DOHH2 (cell line): ENCODE measurements at regions not wholly inside any gene's neighbourhood (a gene's known extent, or its start where the extent isn't known, plus 50 kb on each side); places are given as distances from the start of the nearest gene placed in this dataset.

Source experiments
- H3F3A ChIP-seq: fragments of 200-600 bp; sonication (generic), shearing (Covaris generic); 2 replicates; pipeline ENCODE4 v1.6.0; 2016; ENCODE audit warnings: antibody characterized with exemption, mild to moderate bottlenecking; ENCODE audit not compliant: control insufficient read depth, insufficient read depth
- H3K27ac ChIP-seq: fragments of 200-600 bp; sonication (generic); 2 replicates; pipeline ENCODE4 v1.5.1; 2014; ENCODE audit warnings: low read depth, mild to moderate bottlenecking, low read length, moderate library complexity
- H3K27me3 ChIP-seq: fragments of 200-600 bp; sonication (generic); 2 replicates; pipeline ENCODE4 v1.6.1; 2014; ENCODE audit warnings: mild to moderate bottlenecking, low read length, mixed read lengths; ENCODE audit not compliant: control insufficient read depth
- H3K36me3 ChIP-seq: fragments of 200-600 bp; sonication (generic); 2 replicates; pipeline ENCODE4 v1.6.1; 2014; ENCODE audit warnings: mild to moderate bottlenecking, low read length, moderate library complexity, mixed read lengths; ENCODE audit not compliant: control insufficient read depth
- H3K4me1 ChIP-seq: fragments of 200-600 bp; sonication (generic); 2 replicates; pipeline ENCODE4 v1.6.1; 2014; ENCODE audit warnings: mild to moderate bottlenecking, low read length, mixed read lengths; ENCODE audit not compliant: control insufficient read depth
- H3K4me2 ChIP-seq: fragments of 200-600 bp; sonication (generic); 2 replicates; pipeline ENCODE4 v1.6.0; 2014; ENCODE audit warnings: mild to moderate bottlenecking, low read length, moderate library complexity
- H3K4me3 ChIP-seq: fragments of 200-600 bp; sonication (generic); 2 replicates; pipeline ENCODE4 v1.5.1; 2014; ENCODE audit warnings: mild to moderate bottlenecking, low read length, mixed read lengths
- H3K79me2 ChIP-seq: fragments of 200-600 bp; sonication (generic); 2 replicates; pipeline ENCODE4 v1.6.1; 2014; ENCODE audit warnings: mild to moderate bottlenecking, low read length, mixed read lengths; ENCODE audit not compliant: control insufficient read depth
- H3K9me2 ChIP-seq: fragments of 200-600 bp; sonication (generic); replicated peaks from 2 replicates; pipeline ENCODE4 v1.6.1; 2014; ENCODE audit warnings: mild to moderate bottlenecking, low read length, mixed read lengths; ENCODE audit not compliant: control insufficient read depth
- H3K9me3 ChIP-seq: fragments of 200-600 bp; sonication (generic); 2 replicates; pipeline ENCODE4 v1.6.1; 2014; ENCODE audit warnings: antibody characterized with exemption, low read length, mixed read lengths; ENCODE audit not compliant: control insufficient read depth, insufficient read depth
- H4K20me1 ChIP-seq: fragments of 200-600 bp; sonication (generic); 2 replicates; pipeline ENCODE4 v1.6.0; 2014; ENCODE audit warnings: low read depth, mild to moderate bottlenecking, antibody characterized with exemption, low read length, moderate library complexity; ENCODE audit not compliant: control insufficient read depth, insufficient read depth
- CTCF ChIP-seq: fragments of 200-600 bp; sonication (generic); IDR thresholded peaks from one replicate; pipeline ENCODE4 v1.5.1; 2014; ENCODE audit warnings: antibody characterized with exemption, mild to moderate bottlenecking, low read depth, low read length; ENCODE audit not compliant: poor library complexity, severe bottlenecking
- EZH2phosphoT487 ChIP-seq: fragments of 200-600 bp; sonication (generic); IDR thresholded peaks from 2 replicates; pipeline ENCODE4 v1.6.1; 2017; ENCODE audit warnings: borderline replicate concordance, mild to moderate bottlenecking, antibody characterized with exemption, low read length, moderate library complexity, mixed read lengths

- no peaks in the 10 kb centered on the region for H3K9me2 ChIP-seq
- H3K4me1 ChIP-seq: peaks cover 35% of the 10 kb centered on the region
- no peak overlapping the region for H3K4me2 ChIP-seq
- H3K9me3 ChIP-seq: peaks cover 7% of the 10 kb centered on the region; the same call in 1 of the 2 replicates
- no peak overlapping the region for H3K27ac ChIP-seq
- H3K4me3 ChIP-seq: no peak overlapping the region
- no peaks in the 10 kb centered on the region for H3K27me3 ChIP-seq
- H3F3A ChIP-seq: peaks cover 6% of the 10 kb centered on the region
- no peaks in the 10 kb centered on the region for H4K20me1 ChIP-seq
- TF ChIP-seq CTCF: no peak
- TF ChIP-seq EZH2phosphoT487: no peak
- H3K36me3 ChIP-seq: peaks cover 9% of the 10 kb centered on the region; the same call in 1 of the 2 replicates
- no peaks in the 10 kb centered on the region for H3K79me2 ChIP-seq
These were observed 537.7 kb downstream of the LMO4 start for GRCh38 chr1:87866416-87866815.

- Histone ChIP-seq H3K9me3 (peaks cover 7% of the 10 kb centered on the region; the same call in 1 of the 2 replicates), H3K9me2 (no peaks in the 10 kb centered on the region), H3K79me2 (no peaks in the 10 kb centered on the region), H3K4me2 (no peak overlapping the region), H3K27ac (no peak overlapping the region), H4K20me1 (no peaks in the 10 kb centered on the region), H3F3A (peaks cover 18% of the 10 kb centered on the region), H3K4me1 (peaks cover 48% of the 10 kb centered on the region), H3K27me3 (no peaks in the 10 kb centered on the region), H3K36me3 (peaks cover 9% of the 10 kb centered on the region; the same call in 1 of the 2 replicates), H3K4me3 (no peak overlapping the region)
- no peak for TF ChIP-seq EZH2phosphoT487
- TF ChIP-seq CTCF: no peak
These were observed 538.9 kb downstream of the LMO4 start for GRCh38 chr1:87867626-87868025.

GRCh38 chr1:87869567-87869966 lies 540.9 kb downstream of the LMO4 start:
- H3F3A ChIP-seq: peaks cover 30% of the 10 kb centered on the region
- peaks cover 18% of the 10 kb centered on the region; the same call in 1 of the 2 replicates for H3K36me3 ChIP-seq
- peaks cover 7% of the 10 kb centered on the region; the same call in 1 of the 2 replicates for H3K9me3 ChIP-seq
- no peaks in the 10 kb centered on the region for H3K27me3 ChIP-seq
- H3K79me2 ChIP-seq: no peaks in the 10 kb centered on the region
- no peaks in the 10 kb centered on the region for H3K9me2 ChIP-seq
- H3K4me3 ChIP-seq: peak overlapping the region; percentile 4; the same call in 1 of the 2 replicates
- peak overlapping the region; percentile 40 for H3K27ac ChIP-seq
- H4K20me1 ChIP-seq: no peaks in the 10 kb centered on the region
- peak overlapping the region; percentile 22 for H3K4me2 ChIP-seq
- H3K4me1 ChIP-seq: peaks cover 59% of the 10 kb centered on the region
- TF ChIP-seq CTCF: no peak
- TF ChIP-seq EZH2phosphoT487: no peak
